ENCODE measurements at regions not wholly inside any gene's neighbourhood (a gene's known extent, or its start where the extent isn't known, plus 50 kb on each side); places are given as distances from the start of the nearest gene placed in this dataset.

DNA sequence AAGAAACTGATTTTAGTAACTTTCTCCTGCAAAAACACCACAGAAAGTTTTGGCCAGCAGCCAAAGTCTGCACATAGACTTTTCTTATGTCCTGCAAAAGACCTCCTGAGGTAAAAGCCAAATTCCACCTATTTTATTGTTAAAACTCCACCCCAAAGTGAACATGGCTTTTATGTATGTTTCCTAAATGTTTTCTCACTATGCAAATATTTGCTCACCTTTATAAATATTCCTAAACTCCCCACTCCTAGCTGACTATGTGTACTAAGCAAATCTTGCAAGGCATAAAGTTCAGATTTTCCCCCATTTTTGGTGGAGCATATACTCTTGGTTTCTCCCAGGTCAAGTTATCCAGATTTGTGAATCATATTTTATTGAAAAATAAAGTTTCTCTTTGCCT lies 446.2 kb downstream of the DNAH5 start:
- no peak for ATAC-seq
- H3K9me3 ChIP-seq (ENCODE audit: control insufficient read depth in 1 of 2, insufficient read depth in 1 of 2, low read depth in 1 of 2, low read length in 2 of 2), result peaks cover 11 to 33% of the 10 kb centered on the region in 2 experiments; a peak in 2 of 4 replicates
- CTCF ChIA-PET, result no interaction called here

More for the DNA sequence above, 446.2 kb downstream of the DNAH5 start:
- H3K4me1 ChIP-seq (ENCODE audit: control insufficient read depth in 1 of 2, insufficient read depth in 2 of 2, low read length in 2 of 2), result no peaks in the 10 kb centered on the region
- no peak overlapping the region for H3K4me3 ChIP-seq (replicated peaks in 1 of 2; ENCODE audit: low read depth in 1 of 2, low read length in 2 of 2)
- no peaks in the 10 kb centered on the region for H3K9me2 ChIP-seq (ENCODE audit: insufficient read depth)
- RAD21 ChIA-PET (ENCODE audit: low non-redundant PET in 1 of 2, low total read pairs in 2 of 2, uncharacterized antibody in 2 of 2, unreplicated experiment in 2 of 2), result no interaction called here
- no peaks in the 10 kb centered on the region for H3K79me2 ChIP-seq (ENCODE audit: insufficient read depth, low read length)
- BruUV-seq (replicated peaks), result no TSS peak
- TF ChIP-seq, protein P1, sequence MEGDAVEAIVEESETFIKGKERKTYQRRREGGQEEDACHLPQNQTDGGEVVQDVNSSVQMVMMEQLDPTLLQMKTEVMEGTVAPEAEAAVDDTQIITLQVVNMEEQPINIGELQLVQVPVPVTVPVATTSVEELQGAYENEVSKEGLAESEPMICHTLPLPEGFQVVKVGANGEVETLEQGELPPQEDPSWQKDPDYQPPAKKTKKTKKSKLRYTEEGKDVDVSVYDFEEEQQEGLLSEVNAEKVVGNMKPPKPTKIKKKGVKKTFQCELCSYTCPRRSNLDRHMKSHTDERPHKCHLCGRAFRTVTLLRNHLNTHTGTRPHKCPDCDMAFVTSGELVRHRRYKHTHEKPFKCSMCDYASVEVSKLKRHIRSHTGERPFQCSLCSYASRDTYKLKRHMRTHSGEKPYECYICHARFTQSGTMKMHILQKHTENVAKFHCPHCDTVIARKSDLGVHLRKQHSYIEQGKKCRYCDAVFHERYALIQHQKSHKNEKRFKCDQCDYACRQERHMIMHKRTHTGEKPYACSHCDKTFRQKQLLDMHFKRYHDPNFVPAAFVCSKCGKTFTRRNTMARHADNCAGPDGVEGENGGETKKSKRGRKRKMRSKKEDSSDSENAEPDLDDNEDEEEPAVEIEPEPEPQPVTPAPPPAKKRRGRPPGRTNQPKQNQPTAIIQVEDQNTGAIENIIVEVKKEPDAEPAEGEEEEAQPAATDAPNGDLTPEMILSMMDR (IDR thresholded peaks at IDR 0.05 in 2 of 3, conservative IDR thresholded peaks at IDR 0.05 in 1 of 3; ENCODE audit: borderline replicate concordance in 1 of 3, insufficient read depth in 1 of 3, low read depth in 2 of 3, low read length in 2 of 3), result no peak
- TF ChIP-seq, protein P2, sequence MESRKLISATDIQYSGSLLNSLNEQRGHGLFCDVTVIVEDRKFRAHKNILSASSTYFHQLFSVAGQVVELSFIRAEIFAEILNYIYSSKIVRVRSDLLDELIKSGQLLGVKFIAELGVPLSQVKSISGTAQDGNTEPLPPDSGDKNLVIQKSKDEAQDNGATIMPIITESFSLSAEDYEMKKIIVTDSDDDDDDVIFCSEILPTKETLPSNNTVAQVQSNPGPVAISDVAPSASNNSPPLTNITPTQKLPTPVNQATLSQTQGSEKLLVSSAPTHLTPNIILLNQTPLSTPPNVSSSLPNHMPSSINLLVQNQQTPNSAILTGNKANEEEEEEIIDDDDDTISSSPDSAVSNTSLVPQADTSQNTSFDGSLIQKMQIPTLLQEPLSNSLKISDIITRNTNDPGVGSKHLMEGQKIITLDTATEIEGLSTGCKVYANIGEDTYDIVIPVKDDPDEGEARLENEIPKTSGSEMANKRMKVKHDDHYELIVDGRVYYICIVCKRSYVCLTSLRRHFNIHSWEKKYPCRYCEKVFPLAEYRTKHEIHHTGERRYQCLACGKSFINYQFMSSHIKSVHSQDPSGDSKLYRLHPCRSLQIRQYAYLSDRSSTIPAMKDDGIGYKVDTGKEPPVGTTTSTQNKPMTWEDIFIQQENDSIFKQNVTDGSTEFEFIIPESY (IDR thresholded peaks at IDR 0.05; ENCODE audit: extremely low read depth, insufficient replicate concordance, low read length), result no peak
- TF ChIP-seq SIN3A (IDR thresholded peaks at IDR 0.05; ENCODE audit: low read depth), result no peak
- TF ChIP-seq SRF (IDR thresholded peaks at IDR 0.05; ENCODE audit: low read depth), result no peak
- TF ChIP-seq JUND (IDR thresholded peaks at IDR 0.05), result no peak
- no peak for TF ChIP-seq TCF7L2 (IDR thresholded peaks at IDR 0.05; ENCODE audit: borderline replicate concordance, extremely low read depth, insufficient read depth, insufficient read length)
- no peak overlapping the region for H3K4me2 ChIP-seq (ENCODE audit: low read length)
- POLR2A ChIA-PET, result no interaction called here
- no peaks in the 10 kb centered on the region for H3K36me3 ChIP-seq (ENCODE audit: control insufficient read depth in 1 of 2, insufficient read depth in 2 of 2, low read length in 2 of 2)
- H4K20me1 ChIP-seq (ENCODE audit: insufficient read depth), result no peaks in the 10 kb centered on the region
- no peak overlapping the region for H3K9ac ChIP-seq (ENCODE audit: low read length)
- intact Hi-C loops (cut with micrococcal nuclease), result no loop called here
- H3K27ac ChIP-seq (ENCODE audit: low read depth, low read length), result no peak overlapping the region
- no peaks in the 10 kb centered on the region for H3K27me3 ChIP-seq (ENCODE audit: insufficient read depth, low read length)
- H2AFZ ChIP-seq (ENCODE audit: low read depth, low read length, poor library complexity, severe bottlenecking), result no peak overlapping the region
- no peak for DNase-seq (ENCODE audit: low read depth, low spot score)

Data from HCT116 (cell line).